Retinal pigment epithelial cell (primary cell): ENCODE measurements at regions not wholly inside any gene's neighbourhood (a gene's known extent, or its start where the extent isn't known, plus 50 kb on each side); places are given as distances from the start of the nearest gene placed in this dataset.

Experiments
- DNase-seq: peaks from one replicate; pipeline ENCODE4 v3.0.0-alpha.2; 2010; ENCODE audit warnings: low read depth
- H3K4me3 ChIP-seq: 2 replicates; pipeline ENCODE4 v1.5.1; 2011; ENCODE audit warnings: mild to moderate bottlenecking, low read length, control low read depth, moderate library complexity
- TF ChIP-seq, protein P1 (sequence below): conservative IDR thresholded peaks from 2 replicates; pipeline ENCODE4 v1.5.1; 2011; ENCODE audit warnings: low read depth, low read length, control low read depth, inconsistent platforms

DNA sequence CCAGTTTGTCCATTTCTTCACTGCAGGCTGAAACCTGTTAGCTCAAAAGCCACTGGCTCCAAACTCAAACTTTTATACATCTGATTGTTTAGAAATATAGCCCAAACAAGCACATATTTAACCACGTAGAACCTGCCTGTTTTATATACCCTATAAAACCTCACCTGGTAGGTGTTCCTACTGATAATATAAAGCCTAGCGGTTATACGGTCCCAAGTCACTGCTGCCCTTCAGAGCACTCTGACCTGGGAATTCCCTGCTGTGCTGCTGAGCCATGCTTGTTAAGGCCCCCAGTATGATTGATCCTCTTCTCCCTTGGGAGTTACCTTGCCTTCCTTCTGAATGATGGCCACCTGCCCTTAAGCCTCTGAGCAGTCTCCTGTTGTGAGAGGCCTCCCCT, 432.8 kb upstream of the LCORL start:
- TF ChIP-seq, protein P1, sequence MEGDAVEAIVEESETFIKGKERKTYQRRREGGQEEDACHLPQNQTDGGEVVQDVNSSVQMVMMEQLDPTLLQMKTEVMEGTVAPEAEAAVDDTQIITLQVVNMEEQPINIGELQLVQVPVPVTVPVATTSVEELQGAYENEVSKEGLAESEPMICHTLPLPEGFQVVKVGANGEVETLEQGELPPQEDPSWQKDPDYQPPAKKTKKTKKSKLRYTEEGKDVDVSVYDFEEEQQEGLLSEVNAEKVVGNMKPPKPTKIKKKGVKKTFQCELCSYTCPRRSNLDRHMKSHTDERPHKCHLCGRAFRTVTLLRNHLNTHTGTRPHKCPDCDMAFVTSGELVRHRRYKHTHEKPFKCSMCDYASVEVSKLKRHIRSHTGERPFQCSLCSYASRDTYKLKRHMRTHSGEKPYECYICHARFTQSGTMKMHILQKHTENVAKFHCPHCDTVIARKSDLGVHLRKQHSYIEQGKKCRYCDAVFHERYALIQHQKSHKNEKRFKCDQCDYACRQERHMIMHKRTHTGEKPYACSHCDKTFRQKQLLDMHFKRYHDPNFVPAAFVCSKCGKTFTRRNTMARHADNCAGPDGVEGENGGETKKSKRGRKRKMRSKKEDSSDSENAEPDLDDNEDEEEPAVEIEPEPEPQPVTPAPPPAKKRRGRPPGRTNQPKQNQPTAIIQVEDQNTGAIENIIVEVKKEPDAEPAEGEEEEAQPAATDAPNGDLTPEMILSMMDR = no peak
- no peak for DNase-seq

DNA sequence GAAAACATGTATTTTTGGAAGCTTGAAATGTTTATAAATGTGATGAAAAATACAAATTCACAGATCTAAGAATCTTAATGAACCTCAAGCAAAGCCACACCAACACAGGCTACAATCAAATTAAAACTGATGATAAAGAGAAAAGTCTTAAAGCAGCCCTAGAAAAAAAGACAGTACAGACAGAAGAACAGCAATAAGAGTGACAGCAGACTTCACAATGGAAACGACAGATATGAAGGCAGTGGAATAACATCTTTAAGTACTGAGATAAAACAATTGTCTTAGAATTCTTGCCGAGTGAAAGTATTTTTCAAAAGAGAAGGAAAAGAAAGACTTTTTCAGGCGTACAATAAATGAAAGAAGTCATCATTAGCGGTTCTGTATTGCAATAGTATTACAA, 423.6 kb upstream of the LCORL start:
- TF ChIP-seq, protein P1 = no peak
- DNase-seq = no peak
- no peak overlapping the region for H3K4me3 ChIP-seq

More for the DNA sequence above, 432.8 kb upstream of the LCORL start:
- no peak overlapping the region for H3K4me3 ChIP-seq

DNA sequence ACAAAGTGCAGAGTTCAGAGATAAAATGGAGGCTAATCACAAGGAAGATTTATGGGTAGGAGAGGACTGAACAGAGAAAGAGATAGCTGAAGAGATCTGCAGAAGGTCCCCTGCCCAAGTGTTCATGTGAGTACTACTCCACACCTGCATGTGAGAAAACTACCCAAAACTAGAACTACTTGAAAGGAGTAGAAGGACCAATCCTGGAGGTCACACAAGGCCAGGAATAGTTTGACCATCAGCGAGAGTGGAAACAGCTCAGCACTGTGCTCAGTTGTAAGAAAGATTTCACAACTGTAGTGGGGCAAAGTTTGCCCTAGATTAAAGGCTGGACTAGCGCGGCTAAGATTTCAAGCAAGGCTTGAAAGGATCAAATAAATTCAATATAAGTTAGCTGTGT, 422.7 kb upstream of the LCORL start:
- TF ChIP-seq, protein P1 = no peak

DNA sequence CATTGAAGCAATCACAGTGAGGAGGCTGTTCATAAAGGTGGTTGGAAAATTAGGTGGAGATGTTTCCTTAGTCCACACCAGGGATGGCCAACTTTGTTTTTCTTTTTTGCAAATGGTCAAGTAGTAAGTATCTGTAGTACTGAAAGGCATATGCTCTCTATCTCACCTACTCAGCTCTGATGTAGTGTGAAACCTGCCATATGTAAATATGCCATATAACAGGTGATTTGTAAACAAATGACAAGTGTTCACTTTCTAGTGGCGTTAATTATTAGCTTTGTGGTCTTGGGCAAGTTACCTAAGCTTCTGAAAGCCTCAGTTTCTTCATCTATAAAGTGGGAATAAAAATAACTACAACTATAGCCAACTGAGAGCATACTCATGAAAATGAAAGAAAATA, 421.4 kb upstream of the LCORL start:
- H3K4me3 ChIP-seq = no peak overlapping the region
- TF ChIP-seq, protein P1 = no peak
- no peak for DNase-seq

More for the DNA sequence above, 422.7 kb upstream of the LCORL start:
- DNase-seq = no peak
- no peak overlapping the region for H3K4me3 ChIP-seq

DNA sequence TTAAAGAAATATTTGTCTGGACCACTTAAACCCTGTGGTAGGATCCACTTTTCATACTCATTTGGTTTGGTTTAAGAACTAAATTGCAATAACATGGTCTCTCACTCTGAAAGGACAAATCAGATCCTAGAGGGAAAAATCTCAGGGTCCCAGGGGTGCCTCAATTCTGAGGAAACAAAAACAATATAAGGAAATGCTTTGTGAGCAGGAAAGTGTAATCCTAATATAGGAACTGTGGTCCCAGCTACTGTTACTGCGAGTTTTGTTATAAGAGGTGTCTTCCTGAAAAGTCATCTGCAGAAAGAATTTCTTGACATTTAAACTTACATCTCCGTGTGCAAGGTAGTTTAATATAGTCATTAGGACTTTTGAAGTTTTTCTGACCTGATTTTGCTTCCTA, 420.1 kb upstream of the LCORL start:
- no peak overlapping the region for H3K4me3 ChIP-seq
- DNase-seq = no peak
- TF ChIP-seq, protein P1 = no peak

DNA sequence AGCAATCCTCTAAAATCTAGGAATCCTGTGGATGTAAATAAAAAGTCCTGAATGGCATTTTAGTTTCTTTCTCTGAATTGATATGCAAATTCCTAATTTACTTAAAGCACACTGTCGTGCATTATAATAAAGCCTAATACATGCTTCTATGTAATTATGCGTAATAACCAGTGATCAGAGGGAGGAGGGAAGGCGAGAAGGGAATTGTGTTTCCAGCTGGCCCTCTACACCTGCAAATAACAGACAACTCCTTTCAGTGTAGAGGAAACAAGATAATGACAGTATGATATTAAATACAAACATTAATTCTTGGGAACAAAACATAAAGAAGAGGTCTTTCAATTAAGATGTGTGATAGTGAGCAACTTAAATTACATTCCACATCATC, 419.6 kb upstream of the LCORL start:
- no peak overlapping the region for H3K4me3 ChIP-seq
- no peak for DNase-seq
- TF ChIP-seq, protein P1 = no peak

DNA sequence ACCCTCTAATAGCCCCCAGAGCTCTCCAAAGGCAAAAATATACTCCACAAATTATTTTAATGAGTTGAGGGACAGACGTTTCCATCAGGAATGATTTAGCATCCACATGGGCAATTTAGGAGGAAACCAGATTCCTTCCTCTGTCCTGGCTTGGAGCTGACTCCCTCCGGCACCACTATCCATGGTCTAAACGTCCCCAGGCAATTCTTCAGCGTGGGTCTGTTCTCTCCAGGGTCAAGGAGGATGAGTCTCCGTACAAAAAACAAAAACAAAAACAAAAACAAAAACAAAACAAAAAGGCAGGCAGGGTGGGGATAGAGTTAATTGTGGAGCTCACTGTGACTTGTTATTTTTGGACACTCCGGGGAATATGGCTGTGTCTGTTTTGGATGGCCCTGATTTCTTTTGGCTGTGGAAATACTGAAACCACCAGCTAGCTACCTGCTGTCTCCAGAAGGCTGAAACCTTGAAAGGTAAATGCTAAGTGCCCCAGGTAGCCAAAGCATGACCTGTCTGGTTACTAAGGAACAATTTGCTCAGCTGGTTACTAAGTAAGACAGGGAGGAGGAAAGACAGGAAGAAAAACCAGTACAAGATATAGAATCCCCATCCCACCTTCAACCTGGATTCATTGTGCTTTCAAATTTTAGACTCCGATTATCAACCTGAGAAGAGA, 419.1 kb upstream of the LCORL start:
- DNase-seq = no peak
- no peak overlapping the region for H3K4me3 ChIP-seq
- TF ChIP-seq, protein P1 = no peak
